Keratinocyte (primary cell): ENCODE measurements at regions not wholly inside any gene's neighbourhood (a gene's known extent, or its start where the extent isn't known, plus 50 kb on each side); places are given as distances from the start of the nearest gene placed in this dataset.

Experiments
- DNase-seq: peaks from one replicate; pipeline ENCODE4 v3.0.0-alpha.2; 2011; ENCODE audit warnings: low read depth, missing footprints, low spot score
- FAIRE-seq: peaks from 2 replicates; lab custom pipeline; 2011; peaks lifted over from hg19 to GRCh38; lab: Jason Lieb, UNC
- H2AFZ ChIP-seq: 2 replicates; pipeline ENCODE4 v1.6.0; 2012; ENCODE audit warnings: low read length, control low read depth, inconsistent platforms; ENCODE audit not compliant: control insufficient read depth
- H3K27ac ChIP-seq: 2 replicates; pipeline ENCODE4 v1.5.1; 2011; ENCODE audit warnings: low read length; ENCODE audit not compliant: control insufficient read depth, insufficient read depth
- H3K27me3 ChIP-seq: 3 replicates; pipeline ENCODE4 v1.6.0; 2011; ENCODE audit warnings: low read length; ENCODE audit not compliant: control insufficient read depth, insufficient read depth; ENCODE audit errors: extremely low read depth
- H3K36me3 ChIP-seq, 2 experiments: 2 replicates in 1 of 2; 3 replicates in 1 of 2; pipeline ENCODE4 v1.5.1; 2011; ENCODE audit warnings: low read length in 2 of 2, mild to moderate bottlenecking in 1 of 2; ENCODE audit not compliant: control insufficient read depth in 2 of 2, insufficient read depth in 2 of 2; ENCODE audit errors: extremely low read depth in 1 of 2
- H3K4me1 ChIP-seq: 3 replicates; pipeline ENCODE4 v1.5.1; 2011; ENCODE audit warnings: low read length; ENCODE audit not compliant: control insufficient read depth, insufficient read depth; ENCODE audit errors: extremely low read depth
- H3K4me2 ChIP-seq: 3 replicates; pipeline ENCODE4 v1.6.0; 2011; ENCODE audit warnings: low read depth, low read length; ENCODE audit not compliant: control insufficient read depth, insufficient read depth; ENCODE audit errors: extremely low read depth
- H3K4me3 ChIP-seq, 3 experiments: fragments of 200-600 bp in 1 of 3; sonication (generic) in 1 of 3; 2 replicates in 2 of 3; 3 replicates in 1 of 3; pipeline ENCODE4 v1.5.1; 2011 to 2016; ENCODE audit warnings: low read length in 3 of 3, mild to moderate bottlenecking in 3 of 3, control low read depth in 2 of 3, inconsistent platforms in 1 of 3, low read depth in 1 of 3, mixed read lengths in 1 of 3, mixed run types in 1 of 3, moderate library complexity in 1 of 3; ENCODE audit not compliant: control insufficient read depth in 2 of 3, insufficient read depth in 2 of 3; ENCODE audit errors: extremely low read depth in 1 of 3
- H3K79me2 ChIP-seq: 2 replicates; pipeline ENCODE4 v1.6.0; 2012; ENCODE audit warnings: low read length; ENCODE audit not compliant: control insufficient read depth, insufficient read depth
- H3K9ac ChIP-seq: 3 replicates; pipeline ENCODE4 v1.6.0; 2011; ENCODE audit warnings: low read length; ENCODE audit not compliant: control insufficient read depth, insufficient read depth; ENCODE audit errors: extremely low read depth
- H3K9me1 ChIP-seq: 3 replicates; pipeline ENCODE4 v1.6.0; 2011; ENCODE audit warnings: low read length; ENCODE audit not compliant: control insufficient read depth, insufficient read depth; ENCODE audit errors: extremely low read depth
- H3K9me3 ChIP-seq: 2 replicates; pipeline ENCODE4 v1.5.1; 2012; ENCODE audit warnings: low read depth, low read length; ENCODE audit not compliant: control insufficient read depth
- H4K20me1 ChIP-seq: 3 replicates; pipeline ENCODE4 v1.6.0; 2011; ENCODE audit warnings: low read length; ENCODE audit not compliant: control insufficient read depth, insufficient read depth; ENCODE audit errors: extremely low read depth
- EZH2 ChIP-seq: IDR thresholded peaks from one replicate; pipeline ENCODE4 v1.6.1; 2012; ENCODE audit warnings: inconsistent platforms, mild to moderate bottlenecking, low read length, moderate library complexity
- dilution Hi-C: fragments of 300-500 bp; cut with MboI; formaldehyde crosslinking; loops from one replicate; pipeline ENCODE4 v1.7.0; 2020; ENCODE audit warnings: low sequenced_read_pairs; ENCODE audit not compliant: extremely low pct_ligation_motif_present
- TF ChIP-seq, protein P1 (sequence below), 3 experiments: IDR thresholded peaks in 1 of 3; conservative IDR thresholded peaks in 1 of 3; optimal IDR thresholded peaks in 1 of 3; 2 replicates in 2 of 3; 3 replicates in 1 of 3; pipeline versions ENCODE3 to v1.5.1; 2011; ENCODE audit warnings: low read length in 3 of 3, mild to moderate bottlenecking in 3 of 3, moderate library complexity in 2 of 3, control low read depth in 1 of 3, inconsistent platforms in 1 of 3; ENCODE audit not compliant: insufficient read depth in 2 of 3; ENCODE audit errors: extremely low read depth in 1 of 3

DNA sequence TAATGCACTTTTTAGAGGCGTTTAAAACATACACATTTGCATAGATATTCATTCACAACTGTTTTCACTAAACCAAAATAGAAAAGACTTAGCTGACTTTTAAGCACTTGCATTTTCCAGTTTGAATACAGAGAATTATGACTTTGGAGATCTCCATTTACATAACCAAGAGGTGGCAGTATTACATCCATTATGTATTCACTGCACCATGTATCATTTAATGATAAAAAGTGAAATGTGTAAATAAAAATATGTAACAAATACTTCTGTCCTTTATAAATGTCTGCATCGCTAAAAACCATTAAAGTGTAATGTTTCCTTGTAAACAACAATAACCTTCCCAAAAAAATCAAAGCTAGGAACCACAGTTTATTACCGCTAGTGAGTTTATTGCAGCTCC, 413.2 kb downstream of the FGF13 start:
- Histone ChIP-seq H3K4me1 (no peaks in the 10 kb centered on the region), H3K4me2 (no peak overlapping the region), H3K9me3 (no peaks in the 10 kb centered on the region), H3K27me3 (no peaks in the 10 kb centered on the region), H4K20me1 (no peaks in the 10 kb centered on the region), H3K27ac (no peak overlapping the region), H3K9ac (no peak overlapping the region), H3K4me3 (no peak overlapping the region), H3K79me2 (no peaks in the 10 kb centered on the region), H2AFZ (no peak overlapping the region), H3K9me1 (no peaks in the 10 kb centered on the region), H3K36me3 (no peaks in the 10 kb centered on the region)
- DNase-seq (no peak), FAIRE-seq (no peak)
- TF ChIP-seq, protein P1, sequence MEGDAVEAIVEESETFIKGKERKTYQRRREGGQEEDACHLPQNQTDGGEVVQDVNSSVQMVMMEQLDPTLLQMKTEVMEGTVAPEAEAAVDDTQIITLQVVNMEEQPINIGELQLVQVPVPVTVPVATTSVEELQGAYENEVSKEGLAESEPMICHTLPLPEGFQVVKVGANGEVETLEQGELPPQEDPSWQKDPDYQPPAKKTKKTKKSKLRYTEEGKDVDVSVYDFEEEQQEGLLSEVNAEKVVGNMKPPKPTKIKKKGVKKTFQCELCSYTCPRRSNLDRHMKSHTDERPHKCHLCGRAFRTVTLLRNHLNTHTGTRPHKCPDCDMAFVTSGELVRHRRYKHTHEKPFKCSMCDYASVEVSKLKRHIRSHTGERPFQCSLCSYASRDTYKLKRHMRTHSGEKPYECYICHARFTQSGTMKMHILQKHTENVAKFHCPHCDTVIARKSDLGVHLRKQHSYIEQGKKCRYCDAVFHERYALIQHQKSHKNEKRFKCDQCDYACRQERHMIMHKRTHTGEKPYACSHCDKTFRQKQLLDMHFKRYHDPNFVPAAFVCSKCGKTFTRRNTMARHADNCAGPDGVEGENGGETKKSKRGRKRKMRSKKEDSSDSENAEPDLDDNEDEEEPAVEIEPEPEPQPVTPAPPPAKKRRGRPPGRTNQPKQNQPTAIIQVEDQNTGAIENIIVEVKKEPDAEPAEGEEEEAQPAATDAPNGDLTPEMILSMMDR (optimal IDR thresholded peaks at IDR 0.05 in 1 of 3, IDR thresholded peaks at IDR 0.05 in 1 of 3, conservative IDR thresholded peaks at IDR 0.05 in 1 of 3; ENCODE audit: extremely low read depth in 1 of 3, insufficient read depth in 2 of 3, low read length in 3 of 3), result no peak
- TF ChIP-seq EZH2, result no peak
- dilution Hi-C loops, result no loop called here

- FAIRE-seq (no peak), DNase-seq (no peak)
- TF ChIP-seq, protein P1 (optimal IDR thresholded peaks at IDR 0.05 in 1 of 3, IDR thresholded peaks at IDR 0.05 in 1 of 3, conservative IDR thresholded peaks at IDR 0.05 in 1 of 3; ENCODE audit: extremely low read depth in 1 of 3, insufficient read depth in 2 of 3, low read length in 3 of 3), result no peak
- no peak for TF ChIP-seq EZH2
- H4K20me1 ChIP-seq, result no peaks in the 10 kb centered on the region
- no peaks in the 10 kb centered on the region for H3K4me1 ChIP-seq
- H3K4me3 ChIP-seq, result no peak overlapping the region
- H3K27ac ChIP-seq, result no peak overlapping the region
- H3K4me2 ChIP-seq, result no peak overlapping the region
- H3K27me3 ChIP-seq, result no peaks in the 10 kb centered on the region
- no peak overlapping the region for H3K9ac ChIP-seq
- no peaks in the 10 kb centered on the region for H3K9me3 ChIP-seq
- no peak overlapping the region for H2AFZ ChIP-seq
- H3K79me2 ChIP-seq, result no peaks in the 10 kb centered on the region
- H3K9me1 ChIP-seq, result no peaks in the 10 kb centered on the region
- no peaks in the 10 kb centered on the region for H3K36me3 ChIP-seq
- dilution Hi-C loops, result no loop called here
Observed at GRCh38 chrX:138345801-138346200, 365.7 kb downstream of the FGF13 start.
